ENCODE measurements at regions not wholly inside any gene's neighbourhood (a gene's known extent, or its start where the extent isn't known, plus 50 kb on each side); places are given as distances from the start of the nearest gene placed in this dataset.
A peak's percentile ranks its signal among the peaks of the same experiment; 100 is the strongest.

GRCh38 chr2:81747481-81748070, 1443.0 kb upstream of the LRRTM1 start:
- TF ChIP-seq, protein P1, sequence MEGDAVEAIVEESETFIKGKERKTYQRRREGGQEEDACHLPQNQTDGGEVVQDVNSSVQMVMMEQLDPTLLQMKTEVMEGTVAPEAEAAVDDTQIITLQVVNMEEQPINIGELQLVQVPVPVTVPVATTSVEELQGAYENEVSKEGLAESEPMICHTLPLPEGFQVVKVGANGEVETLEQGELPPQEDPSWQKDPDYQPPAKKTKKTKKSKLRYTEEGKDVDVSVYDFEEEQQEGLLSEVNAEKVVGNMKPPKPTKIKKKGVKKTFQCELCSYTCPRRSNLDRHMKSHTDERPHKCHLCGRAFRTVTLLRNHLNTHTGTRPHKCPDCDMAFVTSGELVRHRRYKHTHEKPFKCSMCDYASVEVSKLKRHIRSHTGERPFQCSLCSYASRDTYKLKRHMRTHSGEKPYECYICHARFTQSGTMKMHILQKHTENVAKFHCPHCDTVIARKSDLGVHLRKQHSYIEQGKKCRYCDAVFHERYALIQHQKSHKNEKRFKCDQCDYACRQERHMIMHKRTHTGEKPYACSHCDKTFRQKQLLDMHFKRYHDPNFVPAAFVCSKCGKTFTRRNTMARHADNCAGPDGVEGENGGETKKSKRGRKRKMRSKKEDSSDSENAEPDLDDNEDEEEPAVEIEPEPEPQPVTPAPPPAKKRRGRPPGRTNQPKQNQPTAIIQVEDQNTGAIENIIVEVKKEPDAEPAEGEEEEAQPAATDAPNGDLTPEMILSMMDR (conservative IDR thresholded peaks at IDR 0.05; ENCODE audit: low read depth, low read length), result no peak
- peak; percentile 11 for DNase-seq (ENCODE audit: low read depth)
- no peak overlapping the region for H3K4me3 ChIP-seq (ENCODE audit: low read length)

DNA sequence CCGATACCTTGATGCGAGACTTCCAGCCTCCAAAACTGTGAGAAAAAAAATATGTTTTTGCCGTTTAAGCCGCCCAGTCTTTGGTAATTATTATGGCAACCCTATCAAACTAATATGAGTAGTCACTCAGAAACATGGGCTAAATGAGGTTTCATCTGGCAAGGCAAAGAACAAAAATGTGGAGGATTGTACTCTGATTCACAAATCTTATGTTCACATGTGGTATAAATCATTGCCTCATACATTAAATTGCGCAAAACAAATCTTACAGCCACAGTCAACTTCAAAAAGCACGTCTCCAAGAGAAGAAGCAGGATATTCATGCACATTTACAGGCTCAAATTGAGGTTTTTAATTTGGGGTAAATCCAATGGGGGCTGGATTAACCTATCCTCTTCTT, 1435.4 kb upstream of the LRRTM1 start:
- no peak for DNase-seq (ENCODE audit: low read depth)
- TF ChIP-seq, protein P1 (conservative IDR thresholded peaks at IDR 0.05; ENCODE audit: low read depth, low read length), result no peak
- no peak overlapping the region for H3K4me3 ChIP-seq (ENCODE audit: low read length)

DNA sequence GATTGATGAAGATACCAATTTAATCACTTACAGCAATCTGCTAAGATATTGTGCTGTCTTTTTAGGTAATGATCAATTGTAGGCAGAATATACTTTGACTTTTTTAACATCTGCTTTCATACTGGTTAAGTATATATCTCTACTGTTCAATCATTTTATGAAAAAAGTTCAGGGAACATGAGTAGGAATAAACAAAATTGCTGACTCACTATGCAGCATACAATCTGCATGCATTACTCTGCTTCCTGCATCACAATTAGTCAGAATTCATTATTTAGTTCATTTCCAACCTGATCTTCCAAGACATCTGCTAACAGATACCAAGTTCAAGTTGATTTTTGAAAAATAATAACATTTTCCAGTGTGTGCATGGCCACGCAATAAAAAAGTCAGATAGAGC, 1430.4 kb upstream of the LRRTM1 start:
- TF ChIP-seq, protein P1 (conservative IDR thresholded peaks at IDR 0.05; ENCODE audit: low read depth, low read length), result no peak
- no peak overlapping the region for H3K4me3 ChIP-seq (ENCODE audit: low read length)
- no peak for DNase-seq (ENCODE audit: low read depth)

DNA sequence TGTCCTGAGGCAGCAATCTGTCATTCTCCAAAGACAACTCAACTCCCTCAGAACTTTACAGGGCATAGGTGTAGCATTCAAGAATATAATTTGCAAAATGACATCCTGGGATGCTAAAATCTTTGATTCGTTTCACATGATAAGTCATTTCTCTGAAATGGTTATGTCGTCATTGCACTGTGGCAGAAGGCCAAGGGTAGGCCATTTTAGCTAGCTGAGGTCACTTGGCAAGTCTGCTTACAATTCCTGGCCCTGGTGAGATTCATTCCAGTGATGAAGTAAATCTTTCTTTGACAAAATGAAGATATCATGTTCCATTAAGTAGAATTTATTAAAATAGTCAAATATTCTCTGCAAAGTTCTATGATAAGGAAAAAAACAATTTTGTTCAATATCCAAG, 1410.3 kb upstream of the LRRTM1 start:
- DNase-seq (ENCODE audit: low read depth), result peak; percentile 48
- H3K4me3 ChIP-seq (ENCODE audit: low read length), result no peak overlapping the region
- TF ChIP-seq, protein P1 (conservative IDR thresholded peaks at IDR 0.05; ENCODE audit: low read depth, low read length), result no peak

DNA sequence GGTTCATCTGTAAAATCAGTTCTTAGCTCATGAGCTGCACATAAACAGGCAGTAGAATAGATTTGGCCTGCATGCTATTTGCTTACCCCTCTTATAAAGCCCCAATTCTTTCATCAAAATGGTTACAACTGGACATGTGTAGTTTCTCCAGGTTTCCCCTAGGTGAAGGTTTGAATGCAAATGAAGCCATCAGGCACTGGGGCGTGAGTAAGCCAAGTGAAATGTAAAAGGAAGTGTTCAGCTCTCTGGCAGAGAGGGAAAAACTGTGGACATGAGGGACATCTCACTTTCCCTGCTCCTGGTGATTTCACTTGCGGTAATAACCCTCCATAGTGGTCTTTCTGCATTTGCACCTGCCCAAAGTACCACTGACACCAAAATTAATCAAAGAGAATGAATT, 1402.3 kb upstream of the LRRTM1 start:
- no peak for DNase-seq (ENCODE audit: low read depth)
- no peak overlapping the region for H3K4me3 ChIP-seq (ENCODE audit: low read length)
- TF ChIP-seq, protein P1 (conservative IDR thresholded peaks at IDR 0.05; ENCODE audit: low read depth, low read length), result no peak

GRCh38 chr2:81703831-81704230, 1399.3 kb upstream of the LRRTM1 start:
- H3K4me3 ChIP-seq (ENCODE audit: low read length), result no peak overlapping the region
- DNase-seq (ENCODE audit: low read depth), result no peak
- TF ChIP-seq, protein P1 (conservative IDR thresholded peaks at IDR 0.05; ENCODE audit: low read depth, low read length), result no peak

GRCh38 chr2:81692566-81692965, 1388.0 kb upstream of the LRRTM1 start:
- DNase-seq (ENCODE audit: low read depth), result no peak
- H3K4me3 ChIP-seq (ENCODE audit: low read length), result no peak overlapping the region
- TF ChIP-seq, protein P1 (conservative IDR thresholded peaks at IDR 0.05; ENCODE audit: low read depth, low read length), result no peak
